HepG2 (cell line): ENCODE measurements at regions not wholly inside any gene's neighbourhood (a gene's known extent, or its start where the extent isn't known, plus 50 kb on each side); places are given as distances from the start of the nearest gene placed in this dataset.

Experiments used
- ATAC-seq: fragments of 200-7000 bp; cut with Tn5 transposase; 3 replicates; pipeline ENCODE4 v1.9.1; 2020; ENCODE audit warnings: mild to moderate bottlenecking, moderate library complexity
- BruUV-seq: library from RNA; stranded (reverse); fragments of 400-500 nt; replicated peaks from 2 replicates; lab custom pipeline; 2021; lab: Mats Ljungman, UMichigan
- CTCF ChIA-PET: fragments of 300-600 bp; formaldehyde crosslinking; extraction: SDS; loops from one replicate; lab custom pipeline; 2021; ENCODE audit warnings: low total read pairs, inconsistent platforms, low intra/inter-chr PET ratio; lab: Yijun Ruan, JAX
- POLR2A ChIA-PET: fragments of 350-600 bp; sonication (Branson Sonifier 250); formaldehyde crosslinking; loops from one replicate; lab custom pipeline; 2020; ENCODE audit warnings: antibody characterized with exemption, inconsistent platforms; lab: Yijun Ruan, JAX
- DNase-seq: peaks from one replicate; pipeline ENCODE4 v3.0.0-alpha.2; 2015; ENCODE audit warnings: low spot score
- FAIRE-seq: peaks from 3 replicates; lab custom pipeline; 2011; peaks lifted over from hg19 to GRCh38; lab: Jason Lieb, UNC
- H2AFZ ChIP-seq: one replicate; pipeline ENCODE4 v1.6.1; 2011; ENCODE audit warnings: low read length, inconsistent platforms
- H3K27ac ChIP-seq: fragments of 300-600 bp; 3 replicates; pipeline ENCODE4 v1.8.0; 2011; ENCODE audit warnings: mixed run types, mild to moderate bottlenecking, mixed read lengths, low read length, inconsistent platforms; ENCODE audit not compliant: insufficient read depth; ENCODE audit errors: extremely low read length
- H3K27me3 ChIP-seq, 2 experiments: fragments of 200-600 bp in 1 of 2; 2 replicates in 1 of 2; 3 replicates in 1 of 2; pipeline versions ENCODE4 v1.6.0 to v1.8.0; 2011; ENCODE audit warnings: low read length in 2 of 2, mild to moderate bottlenecking in 2 of 2, moderate library complexity in 2 of 2, inconsistent platforms in 1 of 2; ENCODE audit not compliant: insufficient read depth in 2 of 2, control insufficient read depth in 1 of 2
- H3K36me3 ChIP-seq, 2 experiments: fragments of 200-600 bp in 1 of 2; replicated peaks in 1 of 2; 2 replicates in 1 of 2; 3 replicates in 1 of 2; pipeline versions ENCODE4 v1.5.1 to v1.8.0; 2011; ENCODE audit warnings: low read length in 2 of 2, inconsistent platforms in 1 of 2; ENCODE audit not compliant: insufficient read depth in 2 of 2, control insufficient read depth in 1 of 2
- H3K4me1 ChIP-seq: 2 replicates; pipeline ENCODE4 v1.5.1; 2012; ENCODE audit warnings: low read length, inconsistent platforms; ENCODE audit not compliant: insufficient read depth
- H3K4me2 ChIP-seq: 2 replicates; pipeline ENCODE4 v1.6.0; 2011; ENCODE audit warnings: low read depth, low read length, inconsistent platforms
- H3K4me3 ChIP-seq, 3 experiments: fragments of 200-600 bp in 1 of 3; sonication (generic), shearing (Covaris generic) in 1 of 3; replicated peaks in 1 of 3; 2 replicates each; pipeline ENCODE4 v1.5.1; 2011 to 2016; ENCODE audit warnings: low read length in 3 of 3, inconsistent platforms in 2 of 3, low read depth in 2 of 3, mild to moderate bottlenecking in 2 of 3, control low read depth in 1 of 3, mixed read lengths in 1 of 3; ENCODE audit not compliant: insufficient read depth in 1 of 3
- H3K79me2 ChIP-seq: one replicate; pipeline ENCODE4 v1.6.1; 2011; ENCODE audit warnings: low read length, inconsistent platforms; ENCODE audit not compliant: insufficient read depth
- H3K9ac ChIP-seq: 2 replicates; pipeline ENCODE4 v1.6.0; 2011; ENCODE audit warnings: mild to moderate bottlenecking, low read depth, low read length, inconsistent platforms; ENCODE audit not compliant: insufficient read depth
- H3K9me3 ChIP-seq: 2 replicates; pipeline ENCODE4 v1.5.1; 2012; ENCODE audit warnings: mild to moderate bottlenecking, low read length
- H4K20me1 ChIP-seq: 2 replicates; pipeline ENCODE4 v1.6.0; 2011; ENCODE audit warnings: inconsistent platforms, mild to moderate bottlenecking, low read length, moderate library complexity; ENCODE audit not compliant: insufficient read depth
- ATF1 ChIP-seq: IDR thresholded peaks from 2 replicates; pipeline ENCODE4 v1.6.1; 2016; ENCODE audit warnings: mild to moderate bottlenecking, control low read depth
- ATF4 ChIP-seq, 2 experiments: fragments of 450-650 bp in 1 of 2; sonication (generic) in 1 of 2; formaldehyde crosslinking; IDR thresholded peaks; 2 replicates each; pipeline versions ENCODE4 v1.5.0 to v1.8.0; 2020 to 2022; ENCODE audit warnings: mild to moderate bottlenecking in 1 of 2, missing genetic modification reagents in 1 of 2
- CCDC6 ChIP-seq: sonication (generic); formaldehyde crosslinking; IDR thresholded peaks from 2 replicates; pipeline ENCODE4 v1.8.1; 2022; ENCODE audit warnings: mild to moderate bottlenecking, missing genetic modification reagents, moderate library complexity
- DNMT3B ChIP-seq: conservative IDR thresholded peaks from 2 replicates; pipeline ENCODE4 v1.6.1; 2016; ENCODE audit warnings: missing biosample characterization, control low read depth
- PRMT3 ChIP-seq: sonication (generic); formaldehyde crosslinking; IDR thresholded peaks from 2 replicates; pipeline ENCODE4 v1.8.1; 2022; ENCODE audit warnings: low read depth, mild to moderate bottlenecking, moderate library complexity, missing genetic modification reagents, borderline replicate concordance
- TOE1 ChIP-seq: sonication (generic); formaldehyde crosslinking; IDR thresholded peaks from 2 replicates; pipeline ENCODE4 v1.4.0; 2020; ENCODE audit warnings: mild to moderate bottlenecking, missing genetic modification reagents
- YEATS2 ChIP-seq: sonication (generic); formaldehyde crosslinking; IDR thresholded peaks from 2 replicates; pipeline ENCODE4 v1.4.0; 2020; ENCODE audit warnings: missing genetic modification reagents, borderline replicate concordance
- ZNF329 ChIP-seq: sonication (generic); formaldehyde crosslinking; IDR thresholded peaks from 2 replicates; pipeline ENCODE4 v1.9.0; 2021; ENCODE audit warnings: low read depth, mild to moderate bottlenecking, missing genetic modification reagents
- ZNF510 ChIP-seq: sonication (generic); formaldehyde crosslinking; IDR thresholded peaks from 2 replicates; pipeline ENCODE4 v1.4.0; 2020; ENCODE audit warnings: low read depth, mild to moderate bottlenecking, missing genetic modification reagents
- ZNF530 ChIP-seq: sonication (generic); formaldehyde crosslinking; IDR thresholded peaks from 2 replicates; pipeline ENCODE4 v1.5.0; 2020; ENCODE audit warnings: low read depth, mild to moderate bottlenecking, missing genetic modification reagents
- ZNF580 ChIP-seq: IDR thresholded peaks from 2 replicates; pipeline ENCODE4 v1.6.1; 2016; ENCODE audit warnings: low read depth, borderline replicate concordance
- WGBS: methylation state at CpG from one replicate; pipeline ENCODE4 v1.1.6; 2017; ENCODE audit warnings: low lambda C conversion rate; 5-methylcytosine and 5-hydroxymethylcytosine counted together
- in situ Hi-C: cut with HindIII; loops from 2 replicates; pipeline ENCODE4 v1.10.0; 2017; ENCODE audit warnings: low pct_unique_long_range_greater_than_20kb; ENCODE audit not compliant: extremely low pct_ligation_motif_present
- intact Hi-C: fragments of 100-400 bp; cut with micrococcal nuclease; formaldehyde crosslinking; loops from one replicate; pipeline ENCODE4 v1.10.0; 2022; ENCODE audit not compliant: unreplicated experiment
- TF ChIP-seq, protein P1 (sequence below): sonication (generic); formaldehyde crosslinking; IDR thresholded peaks from 2 replicates; pipeline ENCODE4 v1.8.0; 2022; ENCODE audit warnings: missing genetic modification reagents, mild to moderate bottlenecking, borderline replicate concordance
- TF ChIP-seq, protein P2 (sequence below): sonication (generic); formaldehyde crosslinking; IDR thresholded peaks from 2 replicates; pipeline ENCODE4 v1.5.0; 2020; ENCODE audit warnings: mild to moderate bottlenecking, missing genetic modification reagents, borderline replicate concordance
- TF ChIP-seq, protein P3 (sequence below): sonication (generic); formaldehyde crosslinking; IDR thresholded peaks from 2 replicates; pipeline ENCODE4 v1.9.0; 2021; ENCODE audit warnings: missing genetic modification reagents, borderline replicate concordance
- TF ChIP-seq, protein P4 (sequence below): sonication (generic); formaldehyde crosslinking; IDR thresholded peaks from 2 replicates; pipeline ENCODE4 v1.8.1; 2023; ENCODE audit warnings: mild to moderate bottlenecking, missing genetic modification reagents, borderline replicate concordance

DNA sequence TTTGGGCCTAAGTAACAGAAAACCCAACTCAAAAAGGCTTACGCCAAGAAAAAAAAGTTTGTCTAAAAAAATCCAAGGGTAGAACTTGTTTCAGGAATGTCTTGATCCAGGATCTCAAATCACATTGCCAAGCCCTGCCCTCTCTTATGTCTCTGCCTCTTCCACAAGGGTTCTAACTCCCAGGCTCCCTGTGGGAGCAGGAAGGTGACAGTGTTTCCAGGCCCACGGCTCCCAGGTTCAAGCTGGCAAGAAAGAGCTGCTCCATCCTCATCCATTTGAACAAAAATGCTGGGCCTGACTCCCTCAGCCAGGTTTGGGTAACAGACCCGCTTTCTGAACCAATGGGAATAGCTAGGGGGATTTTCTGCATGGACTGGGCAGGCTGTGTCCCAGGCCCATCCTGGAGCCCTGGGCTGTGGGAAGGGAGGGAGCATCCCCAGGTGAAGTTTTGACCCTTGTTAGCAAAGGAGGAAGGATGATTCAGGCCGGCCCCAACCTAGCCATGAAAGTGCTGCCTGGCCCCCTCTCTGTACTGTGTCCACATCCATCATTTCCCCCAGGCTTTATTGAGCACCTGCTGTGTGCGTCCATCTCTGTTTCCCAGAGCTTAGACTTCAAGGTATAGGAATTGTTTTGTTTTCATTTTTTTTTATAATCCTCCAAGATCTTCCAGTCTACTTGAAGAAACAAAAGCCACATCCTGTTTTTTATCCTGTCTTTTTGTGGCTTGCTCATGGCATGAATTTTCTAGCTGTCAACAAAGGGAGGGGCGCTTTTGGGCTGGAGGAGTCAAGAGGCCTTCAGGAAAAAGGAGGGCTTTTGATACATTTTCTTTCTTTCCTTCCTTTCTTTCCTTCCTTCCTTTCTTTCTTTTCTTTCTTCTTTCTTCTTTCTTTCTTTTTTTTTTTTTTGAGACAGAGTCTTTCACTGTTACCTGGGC lies 159.8 kb downstream of the TFAP2C start:
- H3K9me3 ChIP-seq: no peaks in the 10 kb centered on the region
- no peak overlapping the region for H3K4me2 ChIP-seq
- BruUV-seq: no TSS peak
- POLR2A ChIA-PET: no interaction called here
- H3K9ac ChIP-seq: no peak overlapping the region
- in situ Hi-C loops (no loop called here), intact Hi-C loops (no loop called here)
- peak; percentile 43 for ATAC-seq
- no peak overlapping the region for H3K4me3 ChIP-seq
- DNase-seq: no peak
- 39% methylated on average over 6 of the region's 6 CpGs for WGBS
- peaks cover 2 to 29% of the 10 kb centered on the region in 2 experiments; a peak in 4 of 5 replicates for H3K27me3 ChIP-seq
- H4K20me1 ChIP-seq: no peaks in the 10 kb centered on the region
- CTCF ChIA-PET: no interaction called here
- no peak overlapping the region for H3K27ac ChIP-seq
- H3K4me1 ChIP-seq: peaks cover 12% of the 10 kb centered on the region
- FAIRE-seq: no peak
- H2AFZ ChIP-seq: no peak overlapping the region
- H3K36me3 ChIP-seq: no peaks in the 10 kb centered on the region
- H3K79me2 ChIP-seq: no peaks in the 10 kb centered on the region
- TF ChIP-seq ZNF510 (no peak), ZNF329 (CRISPR knock-in tag) (peak; percentile 60; the same call in 1 of the 2 replicates), TOE1 (CRISPR knock-in tag) (no peak), ZNF580 (CRISPR knock-in tag) (no peak), ZNF530 (CRISPR knock-in tag) (no peak), ATF1 (CRISPR knock-in tag) (no peak), CCDC6 (CRISPR knock-in tag) (no peak), ATF4 (CRISPR knock-in tag; IDR thresholded peaks at IDR 0.05) (no peak), PRMT3 (CRISPR knock-in tag) (no peak), YEATS2 (CRISPR knock-in tag) (no peak), DNMT3B (CRISPR knock-in tag) (0 out of 2 replicates have a peak, but pooled peaks have one; percentile 6)
- TF ChIP-seq, protein P1, sequence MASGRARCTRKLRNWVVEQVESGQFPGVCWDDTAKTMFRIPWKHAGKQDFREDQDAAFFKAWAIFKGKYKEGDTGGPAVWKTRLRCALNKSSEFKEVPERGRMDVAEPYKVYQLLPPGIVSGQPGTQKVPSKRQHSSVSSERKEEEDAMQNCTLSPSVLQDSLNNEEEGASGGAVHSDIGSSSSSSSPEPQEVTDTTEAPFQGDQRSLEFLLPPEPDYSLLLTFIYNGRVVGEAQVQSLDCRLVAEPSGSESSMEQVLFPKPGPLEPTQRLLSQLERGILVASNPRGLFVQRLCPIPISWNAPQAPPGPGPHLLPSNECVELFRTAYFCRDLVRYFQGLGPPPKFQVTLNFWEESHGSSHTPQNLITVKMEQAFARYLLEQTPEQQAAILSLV: no peak
- TF ChIP-seq, protein P2, sequence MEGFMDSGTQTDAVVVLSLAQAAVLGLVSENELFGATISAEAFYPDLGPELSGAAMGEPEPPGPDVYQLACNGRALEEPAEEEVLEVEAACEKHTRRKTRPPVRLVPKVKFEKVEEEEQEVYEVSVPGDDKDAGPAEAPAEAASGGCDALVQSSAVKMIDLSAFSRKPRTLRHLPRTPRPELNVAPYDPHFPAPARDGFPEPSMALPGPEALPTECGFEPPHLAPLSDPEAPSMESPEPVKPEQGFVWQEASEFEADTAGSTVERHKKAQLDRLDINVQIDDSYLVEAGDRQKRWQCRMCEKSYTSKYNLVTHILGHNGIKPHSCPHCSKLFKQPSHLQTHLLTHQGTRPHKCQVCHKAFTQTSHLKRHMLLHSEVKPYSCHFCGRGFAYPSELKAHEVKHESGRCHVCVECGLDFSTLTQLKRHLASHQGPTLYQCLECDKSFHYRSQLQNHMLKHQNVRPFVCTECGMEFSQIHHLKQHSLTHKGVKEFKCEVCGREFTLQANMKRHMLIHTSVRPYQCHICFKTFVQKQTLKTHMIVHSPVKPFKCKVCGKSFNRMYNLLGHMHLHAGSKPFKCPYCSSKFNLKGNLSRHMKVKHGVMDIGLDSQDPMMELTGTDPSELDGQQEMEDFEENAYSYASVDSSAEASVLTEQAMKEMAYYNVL (CRISPR knock-in tag): no peak
- TF ChIP-seq, protein P3, sequence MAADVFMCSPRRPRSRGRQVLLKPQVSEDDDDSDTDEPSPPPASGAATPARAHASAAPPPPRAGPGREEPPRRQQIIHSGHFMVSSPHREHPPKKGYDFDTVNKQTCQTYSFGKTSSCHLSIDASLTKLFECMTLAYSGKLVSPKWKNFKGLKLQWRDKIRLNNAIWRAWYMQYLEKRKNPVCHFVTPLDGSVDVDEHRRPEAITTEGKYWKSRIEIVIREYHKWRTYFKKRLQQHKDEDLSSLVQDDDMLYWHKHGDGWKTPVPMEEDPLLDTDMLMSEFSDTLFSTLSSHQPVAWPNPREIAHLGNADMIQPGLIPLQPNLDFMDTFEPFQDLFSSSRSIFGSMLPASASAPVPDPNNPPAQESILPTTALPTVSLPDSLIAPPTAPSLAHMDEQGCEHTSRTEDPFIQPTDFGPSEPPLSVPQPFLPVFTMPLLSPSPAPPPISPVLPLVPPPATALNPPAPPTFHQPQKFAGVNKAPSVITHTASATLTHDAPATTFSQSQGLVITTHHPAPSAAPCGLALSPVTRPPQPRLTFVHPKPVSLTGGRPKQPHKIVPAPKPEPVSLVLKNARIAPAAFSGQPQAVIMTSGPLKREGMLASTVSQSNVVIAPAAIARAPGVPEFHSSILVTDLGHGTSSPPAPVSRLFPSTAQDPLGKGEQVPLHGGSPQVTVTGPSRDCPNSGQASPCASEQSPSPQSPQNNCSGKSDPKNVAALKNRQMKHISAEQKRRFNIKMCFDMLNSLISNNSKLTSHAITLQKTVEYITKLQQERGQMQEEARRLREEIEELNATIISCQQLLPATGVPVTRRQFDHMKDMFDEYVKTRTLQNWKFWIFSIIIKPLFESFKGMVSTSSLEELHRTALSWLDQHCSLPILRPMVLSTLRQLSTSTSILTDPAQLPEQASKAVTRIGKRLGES (CRISPR knock-in tag): no peak
- TF ChIP-seq, protein P4, sequence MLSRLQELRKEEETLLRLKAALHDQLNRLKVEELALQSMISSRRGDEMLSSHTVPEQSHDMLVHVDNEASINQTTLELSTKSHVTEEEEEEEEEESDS (CRISPR knock-in tag): no peak
